ENCODE measurements at regions not wholly inside any gene's neighbourhood (a gene's known extent, or its start where the extent isn't known, plus 50 kb on each side); places are given as distances from the start of the nearest gene placed in this dataset.

- intact Hi-C loops (cut with micrococcal nuclease) = no loop called here
- no peaks in the 10 kb centered on the region for H3K36me3 Mint-ChIP-seq
- peaks cover 13 to 15% of the 10 kb centered on the region in 2 donors for H3K27me3 Mint-ChIP-seq (ENCODE audit: low read depth in 2 of 2)
- no peak overlapping the region for H3K27ac Mint-ChIP-seq
- Histone ChIP-seq H3K36me3 (ENCODE audit: control insufficient read depth, insufficient read depth, low read length) (no peaks in the 10 kb centered on the region), H3K9me3 (ENCODE audit: control insufficient read depth, insufficient read depth, low read length) (no peaks in the 10 kb centered on the region), H3K4me1 (ENCODE audit: control insufficient read depth, insufficient read depth, low read length) (no peaks in the 10 kb centered on the region), H3K27me3 (ENCODE audit: control insufficient read depth, insufficient read depth, low read length) (no peaks in the 10 kb centered on the region), H3K27ac (ENCODE audit: low read length) (no peak overlapping the region), H3K4me3 (ENCODE audit: low read length) (no peak overlapping the region)
- TF ChIP-seq CTCF (IDR thresholded peaks at IDR 0.05) = no peak
- WGBS (ENCODE audit: insufficient coverage) = 77% methylated on average over 11 of the region's 11 CpGs
- no peak for ATAC-seq
- H3K4me3 Mint-ChIP-seq = no peak overlapping the region
- no peaks in the 10 kb centered on the region for H3K4me1 Mint-ChIP-seq
- DNase-seq = no peak
- no peaks in the 10 kb centered on the region for H3K9me3 Mint-ChIP-seq
These were observed 179.7 kb upstream of the SH3BP4 start for GRCh38 chr2:234771980-234772732.

GRCh38 chr2:234771176-234771575 lies 180.6 kb upstream of the SH3BP4 start:
- intact Hi-C loops (cut with micrococcal nuclease) = no loop called here
- H3K4me3 ChIP-seq (ENCODE audit: low read length) = no peak overlapping the region
- no peaks in the 10 kb centered on the region for H3K9me3 ChIP-seq (ENCODE audit: control insufficient read depth, insufficient read depth, low read length)
- H3K4me3 Mint-ChIP-seq = no peak overlapping the region
- no peak for TF ChIP-seq CTCF (IDR thresholded peaks at IDR 0.05)
- 70% methylated on average over 2 of the region's 2 CpGs for WGBS (ENCODE audit: insufficient coverage)
- DNase-seq (no peak), ATAC-seq (no peak)
- H3K36me3 ChIP-seq (ENCODE audit: control insufficient read depth, insufficient read depth, low read length) = no peaks in the 10 kb centered on the region
- no peaks in the 10 kb centered on the region for H3K4me1 Mint-ChIP-seq
- peaks cover 10 to 13% of the 10 kb centered on the region in 2 donors for H3K27me3 Mint-ChIP-seq (ENCODE audit: low read depth in 2 of 2)
- H3K4me1 ChIP-seq (ENCODE audit: control insufficient read depth, insufficient read depth, low read length) = no peaks in the 10 kb centered on the region
- no peak overlapping the region for H3K27ac ChIP-seq (ENCODE audit: low read length)
- H3K27me3 ChIP-seq (ENCODE audit: control insufficient read depth, insufficient read depth, low read length) = no peaks in the 10 kb centered on the region
- no peak overlapping the region for H3K27ac Mint-ChIP-seq
- H3K9me3 Mint-ChIP-seq = no peaks in the 10 kb centered on the region
- no peaks in the 10 kb centered on the region for H3K36me3 Mint-ChIP-seq

GRCh38 chr2:234770715-234771141 lies 181.1 kb upstream of the SH3BP4 start:
- no peak for DNase-seq
- Histone ChIP-seq H3K36me3 (ENCODE audit: control insufficient read depth, insufficient read depth, low read length) (no peaks in the 10 kb centered on the region), H3K9me3 (ENCODE audit: control insufficient read depth, insufficient read depth, low read length) (no peaks in the 10 kb centered on the region), H3K27me3 (ENCODE audit: control insufficient read depth, insufficient read depth, low read length) (no peaks in the 10 kb centered on the region), H3K4me1 (ENCODE audit: control insufficient read depth, insufficient read depth, low read length) (no peaks in the 10 kb centered on the region), H3K27ac (ENCODE audit: low read length) (no peak overlapping the region), H3K4me3 (ENCODE audit: low read length) (no peak overlapping the region)
- no peak for ATAC-seq
- peaks cover 10 to 13% of the 10 kb centered on the region in 2 donors for H3K27me3 Mint-ChIP-seq (ENCODE audit: low read depth in 2 of 2)
- no peak overlapping the region for H3K4me3 Mint-ChIP-seq
- no peaks in the 10 kb centered on the region for H3K4me1 Mint-ChIP-seq
- intact Hi-C loops (cut with micrococcal nuclease) = no loop called here
- no peak for TF ChIP-seq CTCF (IDR thresholded peaks at IDR 0.05)
- no peaks in the 10 kb centered on the region for H3K36me3 Mint-ChIP-seq
- H3K27ac Mint-ChIP-seq = no peak overlapping the region
- H3K9me3 Mint-ChIP-seq = no peaks in the 10 kb centered on the region

GRCh38 chr2:234770031-234770506 lies 181.7 kb upstream of the SH3BP4 start:
- Mint-ChIP-seq H3K27ac (no peak overlapping the region), H3K4me3 (no peak overlapping the region), H3K4me1 (no peaks in the 10 kb centered on the region), H3K36me3 (no peaks in the 10 kb centered on the region), H3K9me3 (no peaks in the 10 kb centered on the region), H3K27me3 (ENCODE audit: low read depth in 2 of 2) (peaks cover 13 to 14% of the 10 kb centered on the region in 2 donors)
- DNase-seq (no peak), ATAC-seq (no peak)
- WGBS (ENCODE audit: insufficient coverage) = 93% methylated on average over 11 of the region's 11 CpGs
- intact Hi-C loops (cut with micrococcal nuclease) = no loop called here
- Histone ChIP-seq H3K4me1 (ENCODE audit: control insufficient read depth, insufficient read depth, low read length) (no peaks in the 10 kb centered on the region), H3K27ac (ENCODE audit: low read length) (no peak overlapping the region), H3K9me3 (ENCODE audit: control insufficient read depth, insufficient read depth, low read length) (no peaks in the 10 kb centered on the region), H3K36me3 (ENCODE audit: control insufficient read depth, insufficient read depth, low read length) (no peaks in the 10 kb centered on the region), H3K27me3 (ENCODE audit: control insufficient read depth, insufficient read depth, low read length) (no peaks in the 10 kb centered on the region), H3K4me3 (ENCODE audit: low read length) (no peak overlapping the region)
- TF ChIP-seq CTCF (IDR thresholded peaks at IDR 0.05) = no peak

Data from natural killer cell (primary cell).